GM23248 (cell line): ENCODE measurements at regions not wholly inside any gene's neighbourhood (a gene's known extent, or its start where the extent isn't known, plus 50 kb on each side); places are given as distances from the start of the nearest gene placed in this dataset.
A peak's percentile ranks its signal among the peaks of the same experiment; 100 is the strongest.

Experiments used
- DNase-seq: peaks from one replicate; pipeline ENCODE4 v3.0.0-alpha.2; 2015
- H2AFZ ChIP-seq: fragments of 200-600 bp; sonication (generic); 2 replicates; pipeline ENCODE4 v1.6.1; 2016; ENCODE audit warnings: antibody characterized with exemption
- H3F3A ChIP-seq: fragments of 200-600 bp; sonication (generic); 2 replicates; pipeline ENCODE4 v1.6.1; 2016; ENCODE audit warnings: mild to moderate bottlenecking, antibody characterized with exemption, mixed run types; ENCODE audit not compliant: insufficient read depth
- H3K27ac ChIP-seq: fragments of 200-600 bp; sonication (generic); 2 replicates; pipeline ENCODE4 v1.5.1; 2016; ENCODE audit warnings: mild to moderate bottlenecking
- H3K27me3 ChIP-seq: fragments of 200-600 bp; sonication (generic); replicated peaks from 2 replicates; pipeline ENCODE4 v1.6.1; 2016; ENCODE audit warnings: mild to moderate bottlenecking; ENCODE audit not compliant: insufficient read depth
- H3K36me3 ChIP-seq: fragments of 200-600 bp; sonication (generic); 2 replicates; pipeline ENCODE4 v1.6.1; 2016; ENCODE audit warnings: low read depth, mild to moderate bottlenecking
- H3K4me1 ChIP-seq: fragments of 200-600 bp; sonication (generic); 2 replicates; pipeline ENCODE4 v1.6.1; 2016; ENCODE audit warnings: mild to moderate bottlenecking; ENCODE audit not compliant: insufficient read depth
- H3K4me2 ChIP-seq: fragments of 200-600 bp; sonication (generic); one replicate; pipeline ENCODE4 v1.6.1; 2016; ENCODE audit warnings: mild to moderate bottlenecking; ENCODE audit not compliant: unreplicated experiment
- H3K4me3 ChIP-seq: fragments of 200-600 bp; sonication (generic); 2 replicates; pipeline ENCODE4 v1.5.1; 2016; ENCODE audit warnings: mild to moderate bottlenecking
- H3K79me2 ChIP-seq: fragments of 200-600 bp; sonication (generic); 2 replicates; pipeline ENCODE4 v1.6.1; 2016; ENCODE audit warnings: mild to moderate bottlenecking; ENCODE audit not compliant: insufficient read depth
- H3K9ac ChIP-seq: fragments of 200-600 bp; sonication (generic); 2 replicates; pipeline ENCODE4 v1.6.1; 2016; ENCODE audit warnings: mild to moderate bottlenecking
- H3K9me2 ChIP-seq: fragments of 200-600 bp; sonication (generic); 2 replicates; pipeline ENCODE4 v1.6.1; 2016; ENCODE audit warnings: mixed run types, mild to moderate bottlenecking, moderate library complexity; ENCODE audit not compliant: insufficient read depth
- H3K9me3 ChIP-seq: fragments of 200-600 bp; sonication (generic); one replicate; pipeline ENCODE4 v1.6.1; 2017; ENCODE audit warnings: low read depth
- H4K20me1 ChIP-seq: fragments of 200-600 bp; sonication (generic); 2 replicates; pipeline ENCODE4 v1.6.0; 2016; ENCODE audit not compliant: insufficient read depth
- EZH2 ChIP-seq: fragments of 200-600 bp; sonication (generic); IDR thresholded peaks from 2 replicates; pipeline ENCODE4 v1.6.1; 2018; ENCODE audit warnings: antibody characterized with exemption, mild to moderate bottlenecking; ENCODE audit not compliant: insufficient read depth, poor library complexity, severe bottlenecking
- EZH2phosphoT487 ChIP-seq: fragments of 200-600 bp; sonication (generic); IDR thresholded peaks from 2 replicates; pipeline ENCODE4 v1.6.1; 2018; ENCODE audit warnings: antibody characterized with exemption, moderate library complexity, mild to moderate bottlenecking, low read depth; ENCODE audit not compliant: insufficient read depth
- WGBS, 2 experiments: methylation state at CpG; one replicate each; pipeline ENCODE4 v1.1.6; 2015 to 2017; ENCODE audit warnings: low lambda C conversion rate in 2 of 2, low coverage in 1 of 2; ENCODE audit errors: missing lambda C conversion rate in 2 of 2; 5-methylcytosine and 5-hydroxymethylcytosine counted together
- in situ Hi-C: fragments of 300-500 bp; cut with MboI; formaldehyde crosslinking; loops from 2 replicates; pipeline ENCODE4 v1.15.0; 2020

- Histone ChIP-seq H3K27me3 (no peaks in the 10 kb centered on the region), H3K4me1 (peaks cover 36% of the 10 kb centered on the region), H3F3A (peaks cover 14% of the 10 kb centered on the region), H2AFZ (0 out of 2 replicates have a peak overlapping the region, but pooled peaks have one; percentile 7), H3K4me2 (no peak overlapping the region), H3K9me3 (no peaks in the 10 kb centered on the region), H3K79me2 (no peaks in the 10 kb centered on the region), H3K9ac (no peak overlapping the region), H3K36me3 (no peaks in the 10 kb centered on the region), H3K9me2 (no peaks in the 10 kb centered on the region), H3K4me3 (no peak overlapping the region), H3K27ac (no peak overlapping the region), H4K20me1 (no peaks in the 10 kb centered on the region)
- in situ Hi-C loops, result no loop called here
- DNase-seq, result no peak
- TF ChIP-seq EZH2phosphoT487 (no peak), EZH2 (no peak)
- WGBS, 2 experiments, result 91 to 93% methylated on average over 4 of the region's 4 CpGs
Observed at GRCh38 chr2:62573137-62573731, 67.2 kb upstream of the TMEM17 start.

DNA sequence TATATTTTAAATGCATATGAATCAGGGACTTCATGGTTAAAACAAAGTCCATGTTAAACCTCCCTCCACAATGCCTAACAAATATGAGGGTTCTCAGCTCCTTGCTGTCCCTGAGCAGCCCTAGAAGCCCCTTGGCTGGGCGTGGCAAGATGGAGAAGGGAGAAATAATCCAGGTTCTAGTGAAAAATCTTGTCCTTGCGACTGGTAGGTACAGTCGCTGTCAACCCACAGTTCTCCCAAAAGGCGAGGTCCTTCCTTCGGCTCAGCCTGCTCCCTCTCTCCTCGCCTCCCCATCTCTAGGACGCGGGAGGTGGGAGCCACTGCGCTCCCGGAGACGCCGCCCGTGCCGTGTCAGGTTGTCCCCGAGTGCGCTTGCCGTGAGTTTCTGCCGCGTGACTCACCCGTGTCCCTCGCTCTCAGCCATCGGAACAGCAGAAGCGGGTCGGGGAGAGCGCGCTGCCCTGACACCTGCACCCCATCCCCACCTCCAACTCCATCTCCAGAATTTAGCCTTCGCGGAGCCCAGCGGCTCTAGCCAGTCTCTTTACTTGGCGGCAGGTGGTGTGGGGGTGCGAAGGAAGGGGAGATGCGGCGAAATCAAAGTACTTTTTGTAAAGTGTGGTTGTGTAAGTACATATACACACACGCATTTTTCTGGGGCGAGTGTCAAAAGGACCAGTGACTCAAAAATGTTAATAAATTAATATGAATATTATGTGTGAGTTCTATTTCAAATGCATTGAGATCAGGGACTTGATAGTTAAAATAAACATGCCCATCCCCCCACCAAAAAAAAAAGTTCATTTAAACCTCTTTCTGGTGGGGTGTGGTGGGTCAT lies 65.1 kb upstream of the TMEM17 start:
- 22 to 26% methylated on average over 35 of the region's 35 CpGs for WGBS, 2 experiments
- H3K9me2 ChIP-seq, result no peaks in the 10 kb centered on the region
- H3K27ac ChIP-seq, result no peak overlapping the region
- no peaks in the 10 kb centered on the region for H3K79me2 ChIP-seq
- H3K9me3 ChIP-seq, result no peaks in the 10 kb centered on the region
- no peak for TF ChIP-seq EZH2
- peak overlapping the region; percentile 72 for H3K4me2 ChIP-seq
- 0 out of 2 replicates have a peak, but pooled peaks cover 4% of the 10 kb centered on the region for H3F3A ChIP-seq
- H3K4me1 ChIP-seq, result peaks cover 16% of the 10 kb centered on the region
- in situ Hi-C loops, result no loop called here
- no peaks in the 10 kb centered on the region for H3K36me3 ChIP-seq
- no peak overlapping the region for H3K9ac ChIP-seq
- peak overlapping the region; percentile 71 for H2AFZ ChIP-seq
- peak; percentile 49 for DNase-seq
- H3K4me3 ChIP-seq, result peak overlapping the region; percentile 49
- H4K20me1 ChIP-seq, result no peaks in the 10 kb centered on the region
- no peaks in the 10 kb centered on the region for H3K27me3 ChIP-seq

DNA sequence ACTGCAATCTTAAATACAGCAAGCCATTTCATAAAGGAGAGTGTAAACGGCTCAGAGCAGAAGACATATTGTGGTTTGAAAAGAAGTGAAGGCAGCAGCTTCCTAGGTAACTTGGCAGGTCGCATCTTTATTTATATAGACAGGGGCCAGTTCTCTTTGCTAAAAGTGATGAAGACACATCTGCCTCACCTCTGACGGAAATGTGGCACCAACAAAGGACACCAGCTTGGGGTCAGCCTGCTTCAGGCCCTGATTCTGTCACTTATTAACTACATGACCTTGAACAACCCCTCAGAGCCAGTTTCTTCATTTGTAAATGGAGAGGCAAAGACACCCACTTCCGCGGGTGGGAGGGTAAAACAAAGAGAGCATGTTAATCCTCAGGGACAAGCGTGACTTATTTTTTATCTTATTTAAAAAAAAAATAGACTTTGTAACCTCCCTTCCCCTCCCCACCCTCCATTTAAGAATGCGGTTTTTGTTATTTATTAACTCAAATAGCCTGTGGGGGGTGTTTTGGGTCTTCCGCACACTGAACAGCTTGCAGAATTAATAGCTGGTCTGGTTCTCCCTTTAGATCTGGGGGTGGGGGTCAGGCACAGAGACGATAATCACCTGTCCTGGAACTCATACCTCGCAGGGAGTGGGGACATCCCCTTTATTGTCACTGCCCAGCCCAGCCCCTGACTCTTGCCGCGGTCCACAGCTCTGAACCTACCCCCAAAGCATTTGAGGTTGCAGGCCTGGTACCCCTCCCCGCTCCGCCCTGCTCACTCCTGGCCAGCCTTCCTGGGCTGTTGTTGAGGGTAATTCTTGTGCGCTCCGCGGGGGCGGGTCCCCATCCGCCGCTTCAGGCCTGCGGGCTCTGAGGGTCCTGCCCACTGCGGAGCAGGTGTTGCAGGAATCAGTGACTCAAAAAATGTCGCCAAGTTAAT lies 64.2 kb upstream of the TMEM17 start:
- Histone ChIP-seq H3F3A (0 out of 2 replicates have a peak, but pooled peaks cover 4% of the 10 kb centered on the region), H3K9me3 (no peaks in the 10 kb centered on the region), H4K20me1 (no peaks in the 10 kb centered on the region), H3K79me2 (no peaks in the 10 kb centered on the region), H3K27me3 (no peaks in the 10 kb centered on the region), H3K4me3 (no peak overlapping the region), H3K36me3 (no peaks in the 10 kb centered on the region), H3K9ac (no peak overlapping the region), H2AFZ (peak overlapping the region; percentile 71; the same call in 1 of the 2 replicates), H3K9me2 (no peaks in the 10 kb centered on the region), H3K4me2 (no peak overlapping the region), H3K27ac (no peak overlapping the region), H3K4me1 (peaks cover 7% of the 10 kb centered on the region)
- WGBS, 2 experiments, result 79 to 83% methylated on average over 21 to 23 of the region's 23 CpGs
- in situ Hi-C loops, result no loop called here
- TF ChIP-seq EZH2, result no peak
- TF ChIP-seq EZH2phosphoT487, result no peak
- no peak for DNase-seq
